GM12864 (cell line): ENCODE measurements at regions not wholly inside any gene's neighbourhood (a gene's known extent, or its start where the extent isn't known, plus 50 kb on each side); places are given as distances from the start of the nearest gene placed in this dataset.

Experiments used
- DNase-seq: peaks from one replicate; pipeline ENCODE4 v3.0.0-alpha.2; 2011; ENCODE audit warnings: low read depth
- H3K4me3 ChIP-seq: 2 replicates; pipeline ENCODE4 v1.5.1; 2011; ENCODE audit warnings: mild to moderate bottlenecking, low read depth, low read length, control low read depth
- CTCF ChIP-seq: IDR thresholded peaks from 2 replicates; pipeline ENCODE4 v1.5.1; 2011; ENCODE audit warnings: low read depth, mild to moderate bottlenecking, moderate library complexity, low read length, control low read depth, inconsistent platforms; ENCODE audit errors: missing control alignments

GRCh38 chr6:22145823-22146677, 150.8 kb downstream of the PRL start:
- H3K4me3 ChIP-seq = no peak overlapping the region
- no peak for TF ChIP-seq CTCF
- no peak for DNase-seq

GRCh38 chr6:22146678-22146930, 150.2 kb downstream of the PRL start:
- TF ChIP-seq CTCF = no peak
- no peak overlapping the region for H3K4me3 ChIP-seq
- no peak for DNase-seq

GRCh38 chr6:22146931-22147701, 149.7 kb downstream of the PRL start:
- no peak for DNase-seq
- TF ChIP-seq CTCF = no peak
- no peak overlapping the region for H3K4me3 ChIP-seq

GRCh38 chr6:22147921-22148776, 148.7 kb downstream of the PRL start:
- H3K4me3 ChIP-seq = no peak overlapping the region
- no peak for DNase-seq
- TF ChIP-seq CTCF = no peak

GRCh38 chr6:22149096-22149495, 147.7 kb downstream of the PRL start:
- no peak for TF ChIP-seq CTCF
- no peak overlapping the region for H3K4me3 ChIP-seq
- no peak for DNase-seq

GRCh38 chr6:22149501-22150367, 147.1 kb downstream of the PRL start:
- no peak for TF ChIP-seq CTCF
- H3K4me3 ChIP-seq = no peak overlapping the region
- no peak for DNase-seq
